ENCODE measurements at regions not wholly inside any gene's neighbourhood (a gene's known extent, or its start where the extent isn't known, plus 50 kb on each side); places are given as distances from the start of the nearest gene placed in this dataset.

DNA sequence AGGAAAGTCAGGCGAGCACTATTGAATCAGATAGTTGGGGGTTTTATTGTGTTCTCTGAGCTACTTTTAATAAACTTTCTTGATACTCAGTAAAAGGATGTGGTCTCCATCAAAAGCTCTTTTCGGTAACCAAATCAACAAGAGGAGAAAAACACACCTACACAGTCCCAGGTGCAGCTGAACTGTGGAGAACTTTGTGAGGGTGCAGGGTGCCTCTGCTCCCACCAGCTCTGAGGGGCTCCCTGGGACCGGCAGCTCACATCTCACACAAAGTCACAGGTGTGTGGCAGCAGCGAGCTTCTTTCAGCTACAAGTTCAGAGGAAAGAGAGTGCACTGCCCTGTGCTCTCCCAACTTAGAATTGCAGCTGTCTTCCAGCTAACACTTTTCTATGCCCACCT is 650.4 kb downstream of the RNF144A start:
- Histone ChIP-seq H3K4me3 (ENCODE audit: low read depth, low read length) (no peak overlapping the region), H3K36me3 (ENCODE audit: control insufficient read depth in 1 of 2, insufficient read depth in 2 of 2, low read length in 2 of 2) (no peaks in the 10 kb centered on the region), H2BK120ac (ENCODE audit: insufficient read depth, low read length, poor library complexity) (no peak overlapping the region), H3K4me2 (ENCODE audit: low read length) (no peak overlapping the region), H3K9ac (ENCODE audit: low read length) (peak overlapping the region; percentile 61), H3K18ac (ENCODE audit: low read length) (no peak overlapping the region), H3K27ac (ENCODE audit: low read depth, low read length) (no peak overlapping the region), H2AK5ac (ENCODE audit: low read length) (no peak overlapping the region), H3K4ac (ENCODE audit: low read depth, low read length) (no peak overlapping the region), H3K14ac (ENCODE audit: low read length) (no peak overlapping the region), H3K79me1 (ENCODE audit: low read length) (no peaks in the 10 kb centered on the region), H3K79me2 (ENCODE audit: control insufficient read depth, insufficient read depth, low read length, poor library complexity) (no peaks in the 10 kb centered on the region), H3K9me3 (ENCODE audit: insufficient read depth, low read depth, low read length) (no peaks in the 10 kb centered on the region), H4K12ac (ENCODE audit: low read depth, low read length) (no peak overlapping the region), H3K27me3 (ENCODE audit: insufficient read depth, low read length) (no peaks in the 10 kb centered on the region), H2BK12ac (ENCODE audit: low read length) (no peak overlapping the region), H2AFZ (ENCODE audit: insufficient read depth, low read length, poor library complexity) (no peak overlapping the region), H4K91ac (ENCODE audit: low read depth, low read length) (no peak overlapping the region), H4K8ac (ENCODE audit: low read depth, low read length) (no peak overlapping the region), H3K4me1 (ENCODE audit: control insufficient read depth in 1 of 2, insufficient read depth in 2 of 2, low read length in 2 of 2) (no peaks in the 10 kb centered on the region), H2BK5ac (ENCODE audit: low read depth, low read length, poor library complexity) (no peak overlapping the region), H3K23ac (ENCODE audit: low read length) (peak overlapping the region; percentile 97)
- no CpG with 5 or more reads among the region's 4 CpGs for WGBS (ENCODE audit: extremely low coverage, insufficient coverage, insufficient read length)
- DNase-seq, result no peak

DNA sequence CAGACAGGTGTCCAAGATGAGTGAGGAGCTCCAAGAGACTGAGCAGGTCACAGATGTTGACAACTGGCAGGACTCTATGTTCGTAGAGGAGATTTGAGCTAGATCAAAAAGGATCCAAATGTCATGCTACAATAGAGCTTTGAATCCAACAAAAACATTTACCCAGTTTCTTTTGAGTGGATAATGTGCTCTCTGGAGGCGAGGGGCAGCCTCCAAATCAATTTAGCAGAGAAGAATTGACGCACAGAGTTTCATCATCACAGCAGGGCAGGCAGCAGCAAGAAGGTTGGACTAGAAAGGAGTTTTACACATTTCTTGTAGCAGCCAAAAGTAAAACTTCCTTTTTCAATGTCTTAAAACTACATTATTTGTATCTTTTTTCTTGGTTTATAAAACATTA is 653.0 kb downstream of the RNF144A start:
- no peaks in the 10 kb centered on the region for H3K9me3 ChIP-seq (ENCODE audit: insufficient read depth, low read depth, low read length)
- H3K4me3 ChIP-seq (ENCODE audit: low read depth, low read length), result no peak overlapping the region
- H3K27me3 ChIP-seq (ENCODE audit: insufficient read depth, low read length), result no peaks in the 10 kb centered on the region
- no peak overlapping the region for H3K18ac ChIP-seq (ENCODE audit: low read length)
- no peak overlapping the region for H3K27ac ChIP-seq (ENCODE audit: low read depth, low read length)
- no peaks in the 10 kb centered on the region for H3K79me1 ChIP-seq (ENCODE audit: low read length)
- H3K9ac ChIP-seq (ENCODE audit: low read length), result no peak overlapping the region
- DNase-seq, result no peak
- no peak overlapping the region for H2BK12ac ChIP-seq (ENCODE audit: low read length)
- no peak overlapping the region for H2BK5ac ChIP-seq (ENCODE audit: low read depth, low read length, poor library complexity)
- H3K36me3 ChIP-seq (ENCODE audit: control insufficient read depth in 1 of 2, insufficient read depth in 2 of 2, low read length in 2 of 2), result no peaks in the 10 kb centered on the region
- H2BK120ac ChIP-seq (ENCODE audit: insufficient read depth, low read length, poor library complexity), result no peak overlapping the region
- H3K4ac ChIP-seq (ENCODE audit: low read depth, low read length), result no peak overlapping the region
- no peak overlapping the region for H4K8ac ChIP-seq (ENCODE audit: low read depth, low read length)
- no peak overlapping the region for H3K14ac ChIP-seq (ENCODE audit: low read length)
- no CpG with 5 or more reads among the region's 3 CpGs for WGBS (ENCODE audit: extremely low coverage, insufficient coverage, insufficient read length)
- no peak overlapping the region for H3K4me2 ChIP-seq (ENCODE audit: low read length)
- no peak overlapping the region for H2AK5ac ChIP-seq (ENCODE audit: low read length)
- H4K12ac ChIP-seq (ENCODE audit: low read depth, low read length), result no peak overlapping the region
- H3K79me2 ChIP-seq (ENCODE audit: control insufficient read depth, insufficient read depth, low read length, poor library complexity), result no peaks in the 10 kb centered on the region
- H4K91ac ChIP-seq (ENCODE audit: low read depth, low read length), result no peak overlapping the region
- H3K4me1 ChIP-seq (ENCODE audit: control insufficient read depth in 1 of 2, insufficient read depth in 2 of 2, low read length in 2 of 2), result no peaks in the 10 kb centered on the region
- H2AFZ ChIP-seq (ENCODE audit: insufficient read depth, low read length, poor library complexity), result no peak overlapping the region
- no peak overlapping the region for H3K23ac ChIP-seq (ENCODE audit: low read length)

- Histone ChIP-seq H3K4me1 (ENCODE audit: control insufficient read depth in 1 of 2, insufficient read depth in 2 of 2, low read length in 2 of 2) (no peaks in the 10 kb centered on the region), H4K91ac (ENCODE audit: low read depth, low read length) (no peak overlapping the region), H3K27ac (ENCODE audit: low read depth, low read length) (no peak overlapping the region), H2BK12ac (ENCODE audit: low read length) (no peak overlapping the region), H3K9me3 (ENCODE audit: insufficient read depth, low read depth, low read length) (no peaks in the 10 kb centered on the region), H3K14ac (ENCODE audit: low read length) (no peak overlapping the region), H2AFZ (ENCODE audit: insufficient read depth, low read length, poor library complexity) (no peak overlapping the region), H3K79me2 (ENCODE audit: control insufficient read depth, insufficient read depth, low read length, poor library complexity) (no peaks in the 10 kb centered on the region), H3K79me1 (ENCODE audit: low read length) (no peaks in the 10 kb centered on the region), H3K9ac (ENCODE audit: low read length) (no peak overlapping the region), H2BK120ac (ENCODE audit: insufficient read depth, low read length, poor library complexity) (no peak overlapping the region), H3K4me2 (ENCODE audit: low read length) (no peak overlapping the region), H3K4me3 (ENCODE audit: low read depth, low read length) (no peak overlapping the region), H3K27me3 (ENCODE audit: insufficient read depth, low read length) (no peaks in the 10 kb centered on the region), H3K36me3 (ENCODE audit: control insufficient read depth in 1 of 2, insufficient read depth in 2 of 2, low read length in 2 of 2) (no peaks in the 10 kb centered on the region), H2AK5ac (ENCODE audit: low read length) (no peak overlapping the region), H3K18ac (ENCODE audit: low read length) (no peak overlapping the region), H4K8ac (ENCODE audit: low read depth, low read length) (no peak overlapping the region), H3K4ac (ENCODE audit: low read depth, low read length) (no peak overlapping the region), H3K23ac (ENCODE audit: low read length) (no peak overlapping the region), H4K12ac (ENCODE audit: low read depth, low read length) (no peak overlapping the region), H2BK5ac (ENCODE audit: low read depth, low read length, poor library complexity) (no peak overlapping the region)
- no CpG with 5 or more reads among the region's 1 CpG for WGBS (ENCODE audit: extremely low coverage, insufficient coverage, insufficient read length)
- no peak for DNase-seq
These were observed 654.5 kb downstream of the RNF144A start for GRCh38 chr2:7571701-7572100.

DNA sequence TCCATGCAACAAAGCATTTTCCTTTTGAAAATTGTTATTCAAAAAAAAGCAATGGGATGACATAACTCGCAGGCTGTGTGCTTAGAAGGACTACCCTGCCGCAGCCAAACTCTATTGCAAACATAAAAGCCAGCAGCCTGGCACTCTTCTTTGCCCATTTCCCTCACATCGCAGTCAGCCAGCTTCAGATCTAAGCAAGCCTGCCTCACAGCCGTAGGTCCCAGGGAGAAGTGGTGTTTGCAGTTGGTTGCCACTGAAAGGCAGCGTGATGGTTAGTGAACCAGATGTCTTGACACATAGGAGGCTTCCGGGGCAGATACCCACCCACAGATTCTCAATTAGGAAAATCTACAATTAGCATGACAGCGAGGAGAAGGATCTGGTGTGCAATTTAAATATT is 655.2 kb downstream of the RNF144A start:
- H3K4ac ChIP-seq (ENCODE audit: low read depth, low read length), result no peak overlapping the region
- no peak overlapping the region for H3K4me2 ChIP-seq (ENCODE audit: low read length)
- no peak overlapping the region for H2BK120ac ChIP-seq (ENCODE audit: insufficient read depth, low read length, poor library complexity)
- whole genome bisulfite sequencing (ENCODE audit: extremely low coverage, insufficient coverage, insufficient read length), result no CpG with 5 or more reads among the region's 7 CpGs
- H3K27ac ChIP-seq (ENCODE audit: low read depth, low read length), result no peak overlapping the region
- H3K27me3 ChIP-seq (ENCODE audit: insufficient read depth, low read length), result no peaks in the 10 kb centered on the region
- H3K14ac ChIP-seq (ENCODE audit: low read length), result no peak overlapping the region
- H3K4me3 ChIP-seq (ENCODE audit: low read depth, low read length), result no peak overlapping the region
- H4K91ac ChIP-seq (ENCODE audit: low read depth, low read length), result no peak overlapping the region
- H2AK5ac ChIP-seq (ENCODE audit: low read length), result no peak overlapping the region
- no peaks in the 10 kb centered on the region for H3K79me2 ChIP-seq (ENCODE audit: control insufficient read depth, insufficient read depth, low read length, poor library complexity)
- no peak for DNase-seq
- no peak overlapping the region for H4K12ac ChIP-seq (ENCODE audit: low read depth, low read length)
- H3K79me1 ChIP-seq (ENCODE audit: low read length), result no peaks in the 10 kb centered on the region
- H3K9me3 ChIP-seq (ENCODE audit: insufficient read depth, low read depth, low read length), result no peaks in the 10 kb centered on the region
- H3K36me3 ChIP-seq (ENCODE audit: control insufficient read depth in 1 of 2, insufficient read depth in 2 of 2, low read length in 2 of 2), result no peaks in the 10 kb centered on the region
- H3K23ac ChIP-seq (ENCODE audit: low read length), result no peak overlapping the region
- no peaks in the 10 kb centered on the region for H3K4me1 ChIP-seq (ENCODE audit: control insufficient read depth in 1 of 2, insufficient read depth in 2 of 2, low read length in 2 of 2)
- H2BK12ac ChIP-seq (ENCODE audit: low read length), result no peak overlapping the region
- H3K9ac ChIP-seq (ENCODE audit: low read length), result no peak overlapping the region
- H3K18ac ChIP-seq (ENCODE audit: low read length), result no peak overlapping the region
- no peak overlapping the region for H2BK5ac ChIP-seq (ENCODE audit: low read depth, low read length, poor library complexity)
- H2AFZ ChIP-seq (ENCODE audit: insufficient read depth, low read length, poor library complexity), result no peak overlapping the region
- H4K8ac ChIP-seq (ENCODE audit: low read depth, low read length), result no peak overlapping the region

All from trophoblast cell (in vitro differentiated cells and primary cell).